Left ventricle myocardium inferior (tissue), 1 donor: ENCODE measurements at regions not wholly inside any gene's neighbourhood (a gene's known extent, or its start where the extent isn't known, plus 50 kb on each side); places are given as distances from the start of the nearest gene placed in this dataset.
"Not testable (repeated sequence)": the region's sequence is repeated elsewhere in the genome, so short reads cannot be mapped to it uniquely, and the experiment has no call there.

Source experiments
- DNase-seq: peaks from one replicate; pipeline ENCODE4 v3.0.0-alpha.2; 2020
- H3K27ac ChIP-seq: fragments of 200-600 bp; replicated peaks from 2 replicates; pipeline ENCODE4 v1.8.0; 2021
- H3K27me3 ChIP-seq: fragments of 200-600 bp; 2 replicates; pipeline ENCODE4 v1.8.0; 2021; ENCODE audit warnings: low read depth
- H3K36me3 ChIP-seq: fragments of 200-600 bp; 2 replicates; pipeline ENCODE4 v1.8.0; 2021
- H3K4me1 ChIP-seq: fragments of 200-600 bp; 2 replicates; pipeline ENCODE4 v1.8.0; 2021
- H3K4me3 ChIP-seq: fragments of 200-600 bp; 2 replicates; pipeline ENCODE4 v1.8.0; 2021; ENCODE audit warnings: mild to moderate bottlenecking, moderate library complexity
- H3K9me3 ChIP-seq: fragments of 200-600 bp; replicated peaks from 2 replicates; pipeline ENCODE4 v1.8.0; 2021
- CTCF ChIP-seq: fragments of 200-600 bp; IDR thresholded peaks from 2 replicates; pipeline ENCODE4 v1.8.0; 2021; ENCODE audit warnings: antibody characterized with exemption, mild to moderate bottlenecking, borderline replicate concordance
- intact Hi-C: fragments of 100-400 bp; cut with micrococcal nuclease; formaldehyde crosslinking; loops from one replicate; pipeline ENCODE4 v1.11.0; 2022
- donor health status: DM: no; HTN: yes; CAD: no; lungs with severe emphysema.

- H3K4me1 ChIP-seq: peaks cover 6% of the 10 kb centered on the region
- H3K4me3 ChIP-seq: no peak overlapping the region
- no peak for TF ChIP-seq CTCF
- H3K27ac ChIP-seq: no peak overlapping the region
- DNase-seq: no peak
- no peaks in the 10 kb centered on the region for H3K36me3 ChIP-seq
- no peaks in the 10 kb centered on the region for H3K9me3 ChIP-seq
- peaks cover 42% of the 10 kb centered on the region for H3K27me3 ChIP-seq
- intact Hi-C loops: no loop called here
Observed at GRCh38 chr1:148385371-148386030, 97.6 kb downstream of the PPIAL4G start.

GRCh38 chr1:148383966-148384365, 99.1 kb downstream of the PPIAL4G start:
- Histone ChIP-seq H3K4me1 (peaks cover 6% of the 10 kb centered on the region), H3K27ac (no peak overlapping the region), H3K27me3 (peaks cover 58% of the 10 kb centered on the region), H3K36me3 (no peaks in the 10 kb centered on the region), H3K9me3 (no peaks in the 10 kb centered on the region), H3K4me3 (no peak overlapping the region)
- no peak for TF ChIP-seq CTCF
- intact Hi-C loops: no loop called here
- DNase-seq: no peak

- no peak overlapping the region for H3K4me3 ChIP-seq
- no peak for DNase-seq
- TF ChIP-seq CTCF: no peak
- no peaks in the 10 kb centered on the region for H3K4me1 ChIP-seq
- no peak overlapping the region for H3K27ac ChIP-seq
- peaks cover 79% of the 10 kb centered on the region for H3K27me3 ChIP-seq
- no peaks in the 10 kb centered on the region for H3K36me3 ChIP-seq
- H3K9me3 ChIP-seq: no peaks in the 10 kb centered on the region
- intact Hi-C loops: no loop called here
Observed at GRCh38 chr1:148379697-148380096, 103.4 kb downstream of the PPIAL4G start.

- Histone ChIP-seq H3K4me3 (no peak overlapping the region), H3K4me1 (no peaks in the 10 kb centered on the region), H3K36me3 (no peaks in the 10 kb centered on the region), H3K27ac (no peak overlapping the region), H3K27me3 (peaks cover 77% of the 10 kb centered on the region), H3K9me3 (no peaks in the 10 kb centered on the region)
- no peak for DNase-seq
- no peak for TF ChIP-seq CTCF
- intact Hi-C loops: no loop called here
Observed at GRCh38 chr1:148379170-148379500, 104.0 kb downstream of the PPIAL4G start.

GRCh38 chr1:148377992-148378391, 105.1 kb downstream of the PPIAL4G start:
- peaks cover 75% of the 10 kb centered on the region for H3K27me3 ChIP-seq
- H3K9me3 ChIP-seq, DNase-seq, intact Hi-C loops, H3K4me3 ChIP-seq, H3K4me1 ChIP-seq, H3K36me3 ChIP-seq, H3K27ac ChIP-seq: not testable (repeated sequence)

GRCh38 chr1:148377045-148377444, 106.1 kb downstream of the PPIAL4G start:
- H3K4me1 ChIP-seq, H3K9me3 ChIP-seq, DNase-seq, H3K36me3 ChIP-seq, H3K4me3 ChIP-seq, intact Hi-C loops, H3K27ac ChIP-seq: not testable (repeated sequence)
- H3K27me3 ChIP-seq: peaks cover 73% of the 10 kb centered on the region
